Daoy (cell line): ENCODE measurements at regions not wholly inside any gene's neighbourhood (a gene's known extent, or its start where the extent isn't known, plus 50 kb on each side); places are given as distances from the start of the nearest gene placed in this dataset.

Experiments
- DNase-seq: peaks from one replicate; pipeline ENCODE4 v3.0.0-alpha.2; 2015; ENCODE audit warnings: low read depth

DNA sequence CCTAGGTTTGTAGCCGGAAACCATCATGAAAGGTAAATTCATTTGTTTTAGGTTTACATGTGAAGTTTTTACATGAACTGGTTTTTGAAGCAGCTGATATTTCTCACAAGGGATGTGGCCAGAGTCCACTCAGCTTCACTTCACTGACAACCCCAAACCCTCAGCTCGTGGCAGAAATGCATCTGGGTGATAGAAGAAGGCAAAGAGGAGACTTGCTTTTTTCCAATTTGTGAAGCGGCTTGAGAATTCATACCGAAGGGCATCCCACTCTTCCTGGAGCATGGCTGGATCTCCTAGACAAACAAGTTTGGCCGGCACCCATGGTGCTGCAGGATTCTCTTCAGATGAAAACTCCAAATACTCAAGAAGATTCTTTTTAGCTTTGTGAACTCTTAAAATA lies 392.8 kb upstream of the CNR1 start:
- no peak for DNase-seq

GRCh38 chr6:88556663-88557062 lies 390.5 kb upstream of the CNR1 start:
- DNase-seq, result no peak

GRCh38 chr6:88548891-88549505 lies 382.9 kb upstream of the CNR1 start:
- DNase-seq, result peak; percentile 11

DNA sequence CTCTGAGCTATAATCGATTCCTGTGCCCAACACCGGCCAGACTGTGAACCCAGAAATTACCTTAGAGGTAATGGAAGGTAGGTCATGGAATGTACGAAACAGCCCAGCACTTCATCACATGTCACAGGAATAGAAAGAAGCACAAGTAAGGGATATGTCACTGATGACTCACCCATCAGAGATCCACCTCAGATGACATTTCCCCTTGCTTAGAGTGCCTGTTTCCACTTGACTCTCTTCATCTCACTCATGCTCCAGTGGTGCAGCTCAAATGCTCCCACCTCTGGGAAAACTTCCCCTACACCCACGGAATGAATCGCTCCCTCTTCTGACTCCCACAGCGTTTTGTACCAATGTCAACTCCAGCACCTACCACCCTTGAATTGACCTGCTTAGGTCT lies 381.6 kb upstream of the CNR1 start:
- no peak for DNase-seq

DNA sequence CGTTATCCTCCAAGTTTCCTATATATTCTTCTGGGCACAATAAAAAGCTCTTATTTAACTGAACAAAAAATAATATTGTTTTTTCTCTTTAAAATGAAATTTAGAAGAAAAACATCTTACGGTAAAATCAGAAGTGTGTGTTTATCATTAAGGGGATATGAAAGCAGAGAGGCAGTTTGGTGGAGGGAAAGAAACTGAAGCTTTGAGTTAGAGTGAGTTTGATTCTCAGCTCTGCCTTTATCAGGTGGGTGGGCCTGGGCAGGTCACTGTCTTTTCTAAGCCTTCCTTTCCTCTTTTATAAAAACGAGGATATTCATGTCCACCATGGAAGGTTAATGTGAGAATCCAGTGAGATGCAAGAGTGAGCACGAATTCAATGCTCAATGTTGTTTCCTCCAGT lies 379.8 kb upstream of the CNR1 start:
- DNase-seq, result no peak

DNA sequence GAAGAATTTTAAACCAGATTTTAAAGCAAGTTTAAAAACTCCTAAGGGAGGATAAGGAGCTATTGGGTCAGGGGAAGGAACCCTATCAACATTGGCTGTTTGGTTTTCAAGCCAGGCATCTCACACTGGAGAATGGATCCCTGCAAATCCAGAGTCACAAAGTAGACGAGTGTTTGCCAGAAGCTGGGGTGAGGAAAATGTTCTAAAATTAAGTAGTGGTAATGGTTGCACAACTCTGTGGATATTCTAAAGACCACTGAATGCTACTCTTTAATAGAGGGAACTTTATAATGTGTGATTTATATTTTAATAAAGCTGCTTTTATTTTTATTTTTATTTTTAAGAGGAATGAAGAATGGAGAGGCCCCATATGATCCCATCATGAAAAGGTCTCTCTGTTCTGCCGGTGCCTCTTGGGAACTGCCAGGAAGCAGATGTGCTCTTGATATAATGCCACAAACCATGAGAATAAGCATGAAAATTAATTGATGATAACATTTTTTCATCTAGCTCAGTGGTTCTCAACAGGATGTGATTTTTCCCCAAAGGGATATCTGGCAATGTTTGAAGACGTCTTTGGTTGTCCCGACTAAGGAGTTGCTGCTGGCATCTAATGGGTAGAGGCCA lies 379.0 kb upstream of the CNR1 start:
- no peak for DNase-seq

GRCh38 chr6:88539295-88539764 lies 373.2 kb upstream of the CNR1 start:
- DNase-seq, result no peak

DNA sequence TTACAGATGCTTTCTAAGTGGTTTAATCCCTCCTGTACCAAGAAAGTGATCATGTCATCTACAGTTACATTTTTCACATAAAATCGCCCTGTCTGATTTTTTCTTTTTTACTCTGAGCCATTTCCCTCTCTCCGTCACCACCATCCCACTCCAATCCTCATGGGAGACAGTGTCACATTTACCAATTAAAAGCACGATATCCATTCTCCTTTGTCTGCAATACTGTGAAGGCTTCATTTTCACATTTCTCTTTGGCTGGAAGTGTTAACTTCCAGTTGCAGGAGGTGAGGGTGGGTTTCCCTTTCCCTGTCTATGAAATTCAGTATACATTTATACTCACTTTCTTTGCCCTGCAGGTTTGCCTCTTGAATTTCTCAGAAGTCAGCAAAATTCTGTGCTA lies 372.7 kb upstream of the CNR1 start:
- no peak for DNase-seq

DNA sequence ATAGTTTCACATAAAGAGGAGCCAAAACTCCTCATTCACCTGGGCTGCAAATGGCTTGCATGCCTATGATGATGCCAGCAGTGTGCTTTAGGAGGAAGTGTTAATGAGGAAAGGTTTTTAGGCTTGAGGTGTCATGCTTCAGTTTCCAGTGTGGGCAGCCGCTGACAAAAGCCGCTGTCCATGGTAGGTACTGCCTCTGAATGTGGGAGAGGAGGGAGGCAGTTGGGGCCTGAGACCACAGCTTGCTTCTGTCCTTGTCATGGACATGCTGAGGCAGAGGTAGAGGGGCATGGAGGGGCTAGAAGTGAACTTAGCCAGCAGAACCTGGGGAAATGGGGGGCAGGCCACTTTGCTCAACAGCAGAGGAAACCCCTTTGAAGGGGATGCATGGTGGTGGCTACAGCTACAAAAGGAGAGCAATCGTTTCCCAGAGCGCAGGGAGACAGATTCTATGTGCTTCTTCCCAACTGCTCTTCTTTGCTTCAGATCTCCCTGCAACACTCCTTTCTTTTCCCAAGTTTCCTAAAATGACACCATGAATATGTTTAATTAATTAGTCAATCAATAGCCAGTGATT lies 372.1 kb upstream of the CNR1 start:
- no peak for DNase-seq

- DNase-seq, result no peak
Measured at GRCh38 chr6:88536071-88536625, 370.0 kb upstream of the CNR1 start.

DNA sequence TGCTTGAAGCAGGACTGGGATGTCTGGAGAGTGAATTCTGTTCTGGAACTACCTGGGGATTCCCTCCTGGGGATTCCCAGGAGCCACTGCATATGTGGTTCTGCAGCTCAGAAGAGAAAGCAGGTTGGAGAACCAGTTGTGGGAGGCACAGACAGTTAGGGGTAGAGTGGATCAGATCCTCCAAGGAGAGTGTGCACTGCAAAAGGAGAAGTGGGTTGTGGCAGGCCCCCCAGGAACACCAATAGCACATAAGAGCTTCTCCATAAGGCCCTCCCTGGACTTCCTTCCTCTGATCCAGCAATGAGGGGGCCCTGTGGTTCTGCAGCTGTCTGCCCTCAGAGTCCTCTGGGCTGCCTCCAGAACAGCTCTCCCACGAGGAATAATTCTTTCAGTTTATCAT lies 369.2 kb upstream of the CNR1 start:
- no peak for DNase-seq

DNA sequence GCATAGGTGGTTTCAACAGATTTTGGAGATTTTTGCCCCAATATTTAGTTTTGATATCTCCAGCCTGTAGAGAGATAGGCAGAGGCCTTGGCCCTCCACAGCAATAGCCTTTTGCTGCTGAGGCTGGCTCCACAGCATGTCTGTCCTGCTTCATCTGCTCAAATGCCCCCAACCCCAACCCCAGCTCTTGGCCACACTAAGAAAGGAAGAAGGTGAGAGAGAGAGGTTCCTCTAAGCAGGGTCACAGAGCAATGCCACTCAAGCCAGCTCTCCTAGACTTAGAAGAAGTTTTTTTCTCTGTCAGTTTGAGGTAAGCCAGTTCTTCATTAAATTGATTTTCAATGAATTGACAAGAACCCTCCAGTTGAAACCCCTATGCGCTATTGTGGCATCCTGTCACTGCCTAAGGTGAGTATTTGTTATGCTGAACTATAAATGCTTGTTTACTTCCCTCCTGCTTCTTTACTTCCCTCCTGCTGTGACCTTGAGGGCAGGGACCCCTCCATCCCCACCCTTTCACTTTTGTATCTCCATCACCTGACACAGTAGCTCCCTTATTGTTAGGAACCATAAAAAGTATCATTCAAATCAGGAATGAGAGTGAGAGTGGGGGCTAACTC lies 366.2 kb upstream of the CNR1 start:
- no peak for DNase-seq

DNA sequence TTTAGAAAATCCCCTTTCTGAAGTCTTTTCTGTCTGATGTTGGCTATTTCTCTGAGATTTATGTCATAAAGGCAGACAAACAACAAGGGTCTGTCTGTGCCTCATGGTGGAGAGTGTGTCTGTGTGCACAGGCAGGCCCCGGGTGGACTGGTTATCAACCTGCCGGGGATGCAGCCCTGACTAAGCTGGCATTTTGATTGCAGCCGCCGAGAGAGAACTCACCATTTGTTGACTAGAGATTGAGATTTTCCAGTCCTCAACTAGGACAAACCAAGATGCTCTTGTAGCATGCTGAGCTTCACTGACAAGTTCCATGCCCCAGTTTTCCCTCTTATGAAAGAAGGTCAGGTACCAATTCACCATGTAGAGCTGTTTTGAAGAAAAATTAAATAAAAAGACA lies 363.6 kb upstream of the CNR1 start:
- DNase-seq, result no peak

- DNase-seq, result no peak
Measured at GRCh38 chr6:88520445-88520844, 354.3 kb upstream of the CNR1 start.

- no peak for DNase-seq
Measured at GRCh38 chr6:88520017-88520338, 353.8 kb upstream of the CNR1 start.

GRCh38 chr6:88519301-88520016 lies 353.3 kb upstream of the CNR1 start:
- no peak for DNase-seq

DNA sequence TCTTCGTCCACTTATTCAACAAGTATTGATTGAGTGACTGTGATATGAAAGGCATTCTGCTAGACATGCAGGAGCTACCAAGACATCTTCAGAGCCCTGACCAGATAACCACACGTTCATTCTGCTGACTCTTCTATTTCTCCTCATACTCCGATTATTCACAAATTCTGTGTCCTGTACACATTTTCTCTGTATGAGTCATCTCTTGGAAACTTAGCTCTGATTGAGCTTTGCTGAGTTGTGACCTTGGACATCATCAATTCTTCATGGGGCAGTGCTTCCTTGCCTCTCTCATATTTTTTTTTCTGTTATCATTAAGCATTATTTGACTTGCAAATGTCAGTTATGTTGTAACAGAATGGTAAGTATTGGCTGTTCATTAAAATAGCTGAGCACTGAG lies 351.6 kb upstream of the CNR1 start:
- no peak for DNase-seq

DNA sequence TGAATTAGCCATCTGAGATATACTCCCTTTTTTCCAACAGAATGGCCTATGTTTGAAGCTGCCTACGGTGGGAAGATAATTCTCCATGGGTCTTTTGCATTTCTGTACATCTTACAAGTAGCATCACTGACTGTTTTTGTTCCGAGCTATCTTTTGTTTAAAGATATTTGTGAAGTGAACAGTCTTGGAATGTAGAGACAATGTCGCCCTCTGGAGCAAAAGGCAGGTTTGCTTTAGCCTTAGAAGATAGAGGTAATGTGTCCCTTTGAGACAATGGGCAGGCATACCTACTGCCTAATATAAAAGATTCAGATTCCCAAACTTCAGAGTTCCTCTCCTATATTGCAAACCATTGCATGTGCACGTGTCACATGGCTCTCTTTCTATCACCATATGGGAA lies 347.8 kb upstream of the CNR1 start:
- DNase-seq, result no peak

- DNase-seq, result no peak
Measured at GRCh38 chr6:88513471-88513870, 347.3 kb upstream of the CNR1 start.

DNA sequence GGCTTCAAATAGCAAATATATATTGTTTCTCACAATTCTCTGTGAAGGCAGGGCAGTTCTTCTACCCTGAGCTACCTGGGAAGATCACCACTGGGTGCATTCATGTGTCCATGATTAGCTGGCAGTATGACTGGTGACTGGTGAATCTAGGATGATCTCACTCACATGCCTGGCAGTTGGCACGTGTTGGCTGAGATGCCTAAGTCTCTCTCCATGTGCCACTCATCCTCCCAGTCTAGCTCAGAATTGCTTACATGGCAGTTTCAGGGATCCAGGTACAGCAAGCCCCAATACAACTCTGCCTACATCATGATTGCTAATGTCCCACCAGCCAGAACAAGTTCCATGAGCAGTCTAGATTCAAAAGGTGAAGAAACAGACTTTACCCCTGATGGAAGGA lies 346.8 kb upstream of the CNR1 start:
- no peak for DNase-seq

GRCh38 chr6:88502391-88502790 lies 336.2 kb upstream of the CNR1 start:
- no peak for DNase-seq
